IPS-18c (cell line): ENCODE measurements at regions not wholly inside any gene's neighbourhood (a gene's known extent, or its start where the extent isn't known, plus 50 kb on each side); places are given as distances from the start of the nearest gene placed in this dataset.

Experiments
- H3K4me3 ChIP-seq: 2 replicates; pipeline ENCODE4 v1.7.0; 2013; ENCODE audit warnings: low read depth, mild to moderate bottlenecking, low read length, moderate library complexity; ENCODE audit not compliant: insufficient read depth
- H3K9me3 ChIP-seq: one replicate; pipeline ENCODE4 v1.6.1; 2013; ENCODE audit warnings: mild to moderate bottlenecking, low read length, moderate library complexity; ENCODE audit not compliant: control insufficient read depth, insufficient read depth

DNA sequence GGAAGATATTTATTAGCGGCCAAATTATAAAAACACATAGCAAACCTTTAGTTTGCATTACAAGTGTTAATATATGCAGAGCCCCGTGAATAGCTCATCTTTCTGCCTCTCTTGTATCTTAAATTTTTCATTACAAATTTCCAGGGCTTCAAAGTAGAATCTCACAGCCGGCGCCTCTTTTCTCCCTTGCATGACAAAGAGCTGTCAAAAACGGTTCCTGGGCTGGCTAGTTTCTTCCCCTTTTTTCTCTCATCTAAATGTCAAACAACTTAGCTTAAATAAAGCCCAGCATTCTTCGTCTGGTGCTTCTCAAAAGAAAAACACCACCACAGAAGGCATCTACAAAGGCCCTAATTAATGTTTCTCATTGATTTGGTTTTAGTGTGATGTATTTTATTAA, 253.0 kb downstream of the INSC start:
- Histone ChIP-seq H3K9me3 (no peaks in the 10 kb centered on the region), H3K4me3 (no peak overlapping the region)

GRCh38 chr11:15370495-15371147, 255.9 kb downstream of the INSC start:
- H3K4me3 ChIP-seq = no peak overlapping the region
- H3K9me3 ChIP-seq = no peaks in the 10 kb centered on the region

GRCh38 chr11:15371533-15371932, 256.8 kb downstream of the INSC start:
- Histone ChIP-seq H3K9me3 (no peaks in the 10 kb centered on the region), H3K4me3 (no peak overlapping the region)

- peaks cover 4% of the 10 kb centered on the region for H3K9me3 ChIP-seq
- H3K4me3 ChIP-seq = no peak overlapping the region
Measured at GRCh38 chr11:15374418-15374817, 259.7 kb downstream of the INSC start.

DNA sequence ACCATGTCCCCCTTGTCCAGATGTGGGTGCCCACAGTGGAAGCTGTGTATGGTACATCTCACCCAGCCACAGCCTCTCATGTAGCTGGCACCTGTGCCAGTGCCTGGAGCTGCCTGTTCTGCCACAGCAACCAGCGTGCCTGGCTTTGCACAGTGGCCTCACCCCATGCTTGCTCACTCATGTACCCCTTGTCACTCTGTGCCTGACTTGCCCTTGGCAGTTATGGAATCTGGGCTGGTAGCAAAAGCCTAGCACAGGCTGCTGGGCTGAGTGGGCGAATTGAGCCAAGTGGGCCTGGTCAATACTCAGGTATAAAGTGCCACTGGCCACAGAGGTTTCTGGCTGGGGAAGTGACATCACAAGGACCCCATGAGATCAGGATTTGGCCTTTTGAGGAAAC, 264.2 kb downstream of the INSC start:
- Histone ChIP-seq H3K4me3 (no peak overlapping the region), H3K9me3 (peaks cover 4% of the 10 kb centered on the region)

- H3K9me3 ChIP-seq = peaks cover 4% of the 10 kb centered on the region
- H3K4me3 ChIP-seq = no peak overlapping the region
Measured at GRCh38 chr11:15379483-15379882, 264.8 kb downstream of the INSC start.

DNA sequence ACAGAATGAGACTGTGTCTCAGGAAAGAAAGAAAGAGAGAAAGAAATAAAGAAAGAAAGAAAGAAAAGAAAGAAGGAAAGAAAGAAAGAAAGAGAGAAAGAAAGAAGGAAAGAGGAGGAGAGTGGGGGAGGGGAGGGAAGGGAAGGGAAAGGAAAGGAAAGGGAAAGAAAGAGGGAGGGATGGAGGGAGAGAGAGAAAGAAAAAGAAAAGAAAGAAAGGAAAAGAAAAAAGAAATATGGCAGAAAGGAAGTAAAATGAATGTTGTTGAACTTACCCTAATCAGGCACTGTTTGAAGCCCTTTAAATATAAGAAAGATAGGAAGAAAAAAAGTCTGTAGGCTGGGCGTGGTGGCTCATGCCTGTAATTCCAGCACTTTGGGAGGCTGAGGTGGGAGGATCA, 276.1 kb downstream of the INSC start:
- Histone ChIP-seq H3K4me3 (no peak overlapping the region), H3K9me3 (no peaks in the 10 kb centered on the region)

GRCh38 chr11:15396778-15397177, 282.1 kb downstream of the INSC start:
- no peak overlapping the region for H3K4me3 ChIP-seq
- H3K9me3 ChIP-seq = no peaks in the 10 kb centered on the region

- no peaks in the 10 kb centered on the region for H3K9me3 ChIP-seq
- no peak overlapping the region for H3K4me3 ChIP-seq
Measured at GRCh38 chr11:15406851-15407351, 292.2 kb downstream of the INSC start.

- Histone ChIP-seq H3K4me3 (no peak overlapping the region), H3K9me3 (no peaks in the 10 kb centered on the region)
Measured at GRCh38 chr11:15412054-15412453, 297.3 kb downstream of the INSC start.

- H3K9me3 ChIP-seq = no peaks in the 10 kb centered on the region
- H3K4me3 ChIP-seq = no peak overlapping the region
Measured at GRCh38 chr11:15418921-15419320, 304.2 kb downstream of the INSC start.

DNA sequence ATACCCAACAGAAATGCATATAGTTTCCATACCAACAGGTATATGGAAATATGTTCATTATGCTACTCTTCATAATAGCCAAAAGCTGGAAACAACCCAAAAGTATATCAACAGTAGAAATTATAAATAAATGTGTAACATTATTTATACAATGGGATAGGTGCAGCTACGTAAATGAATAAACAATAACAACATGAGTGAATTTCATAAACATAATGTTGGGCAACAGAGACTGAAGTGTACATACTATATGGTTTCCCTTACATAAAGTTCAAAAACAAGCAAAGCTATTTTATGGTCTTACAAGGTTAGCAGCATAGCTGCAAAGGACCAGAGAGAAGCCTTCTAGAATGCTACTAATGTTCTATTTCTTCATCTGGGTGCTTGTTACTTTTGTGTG, 305.0 kb downstream of the INSC start:
- Histone ChIP-seq H3K4me3 (no peak overlapping the region), H3K9me3 (no peaks in the 10 kb centered on the region)

GRCh38 chr11:15430381-15430780, 315.7 kb downstream of the INSC start:
- no peaks in the 10 kb centered on the region for H3K9me3 ChIP-seq
- no peak overlapping the region for H3K4me3 ChIP-seq

- no peaks in the 10 kb centered on the region for H3K9me3 ChIP-seq
- H3K4me3 ChIP-seq = no peak overlapping the region
Measured at GRCh38 chr11:15434529-15434928, 319.8 kb downstream of the INSC start.

- no peak overlapping the region for H3K4me3 ChIP-seq
- no peaks in the 10 kb centered on the region for H3K9me3 ChIP-seq
Measured at GRCh38 chr11:15446315-15446714, 331.6 kb downstream of the INSC start.

GRCh38 chr11:15446929-15447328, 332.2 kb downstream of the INSC start:
- Histone ChIP-seq H3K4me3 (no peak overlapping the region), H3K9me3 (no peaks in the 10 kb centered on the region)

DNA sequence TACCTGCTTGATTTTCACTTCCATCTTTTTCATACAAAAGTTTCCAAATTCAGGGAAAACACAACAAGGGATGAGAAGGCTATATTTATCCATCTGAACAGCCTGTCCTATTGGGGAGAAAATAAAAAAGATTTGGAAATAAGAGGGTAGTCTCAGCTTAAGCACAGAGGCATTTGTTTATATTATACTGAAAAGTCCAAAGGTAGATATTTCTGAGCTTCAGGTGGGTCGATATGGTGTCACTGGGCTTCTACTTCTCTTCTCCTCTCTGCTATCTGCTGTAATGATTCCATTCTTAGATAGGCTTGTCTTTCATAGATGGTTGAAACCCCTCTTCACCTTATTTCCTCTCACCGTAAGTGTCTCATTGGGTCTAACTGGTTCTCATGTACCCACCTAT, 337.0 kb downstream of the INSC start:
- no peak overlapping the region for H3K4me3 ChIP-seq
- H3K9me3 ChIP-seq = no peaks in the 10 kb centered on the region

DNA sequence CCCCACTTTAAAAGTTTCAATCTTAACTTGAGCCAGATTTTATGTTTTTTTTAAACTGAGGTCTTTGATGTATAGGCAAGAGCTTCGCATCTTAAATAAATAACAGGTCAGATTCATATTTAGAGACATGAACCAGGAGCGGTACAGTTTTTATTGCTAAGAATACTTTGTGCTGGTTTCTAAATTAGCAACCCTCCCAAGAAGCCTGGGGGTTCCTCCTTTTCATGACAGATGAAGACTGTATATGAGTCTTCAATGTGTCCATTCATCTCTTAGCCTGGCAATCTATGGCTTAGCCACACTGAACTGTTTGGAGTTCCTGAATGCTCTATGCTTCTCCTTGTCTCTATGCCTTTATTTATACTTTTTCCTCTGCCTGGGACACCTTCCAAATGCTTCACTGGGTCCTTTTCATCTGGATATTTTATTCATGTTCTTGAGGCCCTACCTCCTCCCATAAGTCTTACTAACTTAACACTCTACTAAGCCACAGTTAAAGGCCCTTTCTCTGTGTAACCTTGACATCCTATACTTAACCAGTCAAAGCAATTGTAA, 338.6 kb downstream of the INSC start:
- H3K9me3 ChIP-seq = no peaks in the 10 kb centered on the region
- no peak overlapping the region for H3K4me3 ChIP-seq

DNA sequence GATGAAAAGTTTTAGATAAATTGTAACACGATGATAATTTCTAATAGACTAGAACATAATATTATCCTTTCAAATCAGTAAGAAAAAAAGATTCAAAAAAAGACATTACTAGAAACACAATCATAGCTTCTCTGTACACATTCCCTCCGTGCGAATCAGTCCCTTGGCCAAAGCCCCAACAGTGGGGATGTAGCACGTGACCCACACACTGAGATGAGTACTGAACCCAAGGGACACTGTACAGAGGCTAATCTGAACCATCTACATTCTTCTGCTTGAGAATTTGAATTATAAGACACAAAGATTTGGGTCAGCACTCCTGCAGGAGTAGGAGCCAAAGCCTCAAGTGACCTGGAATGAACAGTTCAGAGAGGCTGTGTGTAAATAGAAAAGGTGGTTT, 353.7 kb downstream of the INSC start:
- Histone ChIP-seq H3K9me3 (no peaks in the 10 kb centered on the region), H3K4me3 (no peak overlapping the region)
